Heart right ventricle (tissue), 16 donors: ENCODE measurements at regions not wholly inside any gene's neighbourhood (a gene's known extent, or its start where the extent isn't known, plus 50 kb on each side); places are given as distances from the start of the nearest gene placed in this dataset.

ENCODE experiments used
- ATAC-seq, 8 donors: fragments of 200-7000 bp; cut with Tn5 transposase; one replicate each; pipeline ENCODE4 v1.9.1; 2020; ENCODE audit warnings: mild to moderate bottlenecking in 8 of 8, moderate library complexity in 8 of 8, moderate number of reproducible peaks in 1 of 8
- DNase-seq, 2 donors: peaks; one replicate each; pipeline ENCODE4 v3.0.0-alpha.2; 2020
- H3K27ac ChIP-seq, 10 donors: fragments of 200-600 bp; sonication (generic) in 2 of 10; one replicate each; pipeline versions ENCODE4 v1.5.0 to v1.8.0; 2020 to 2022; ENCODE audit warnings: mild to moderate bottlenecking in 3 of 10
- H3K27me3 ChIP-seq, 7 donors: fragments of 200-600 bp; one replicate each; pipeline ENCODE4 v1.8.0; 2021 to 2022; ENCODE audit warnings: mild to moderate bottlenecking in 2 of 7
- H3K36me3 ChIP-seq, 9 donors: fragments of 200-600 bp; sonication (generic) in 1 of 9; one replicate each; pipeline versions ENCODE4 v1.5.0 to v1.8.0; 2020 to 2022; ENCODE audit warnings: mild to moderate bottlenecking in 2 of 9
- H3K4me1 ChIP-seq, 9 donors: fragments of 200-600 bp; sonication (generic) in 1 of 9; one replicate each; pipeline versions ENCODE4 v1.5.0 to v1.8.0; 2020 to 2022; ENCODE audit warnings: mild to moderate bottlenecking in 4 of 9
- H3K4me3 ChIP-seq, 10 donors: fragments of 200-600 bp; sonication (generic) in 2 of 10; one replicate each; pipeline versions ENCODE4 v1.5.0 to v1.8.0; 2020 to 2022; ENCODE audit warnings: mild to moderate bottlenecking in 7 of 10, moderate library complexity in 2 of 10
- H3K9me3 ChIP-seq, 11 donors: fragments of 200-600 bp in 10 of 11; sonication (generic) in 2 of 11; one replicate each; pipeline versions ENCODE4 v1.5.0 to v1.8.0; 2013 to 2022; ENCODE audit warnings: mild to moderate bottlenecking in 2 of 11, control low read depth in 1 of 11, moderate library complexity in 1 of 11
- WGBS, 2 donors: extraction: QIAGEN DNeasy Blood & Tissue Kit; methylation state at CpG; one replicate each; pipeline ENCODE4 v1.1.7; 2013; ENCODE audit warnings: inconsistent platforms in 1 of 2; 5-methylcytosine and 5-hydroxymethylcytosine counted together
- intact Hi-C, 10 donors: fragments of 100-400 bp; cut with DNase I; formaldehyde crosslinking; loops; one replicate each; pipeline versions ENCODE4 v1.11.1 to v1.14.2; 2022
- TF ChIP-seq, protein P1 (sequence below), 9 donors: fragments of 200-600 bp; sonication (generic) in 2 of 9; IDR thresholded peaks; one replicate each; pipeline versions ENCODE4 v1.5.0 to v1.8.0; 2021 to 2022; ENCODE audit warnings: antibody characterized with exemption in 9 of 9, mild to moderate bottlenecking in 5 of 9, moderate library complexity in 1 of 9
- donor health status: Arrhythmogenic right ventricular cardiomyopathy.
- donor health status: ischemic (EF 13 %, LVEDD 7.1; RV severe dilation, severe dysfunction).
- donor health status: healthy with polysubstance abuse.
- donor health status: DM: no; HTN: yes; CAD: no.
- donor health status: DM: no; HTN: no; CAD: no.
- donor health status: ischemic (EF 25% LVEDD 6.9; RV normal size, moderate dysfunction).
- donor health status: ischemic (EF 25% LVEDD 5.7; RV mildly dilated, moderate dysfunction).
- donor health status: healthy.
- donor health status: DM: yes; HTN: yes; CAD: no.
- donor health status: Ischemic cardiomyopathy.
- donor health status: ischemic (EF 35%, LVEDD 5.7; RV mildly dilated, moderate dysfunction).
- donor health status: nonischemic (EF 11% LVEDD 7.7; RV severe dilation, severe dysfunction).
- donor health status: DM: yes; HTN: yes; CAD: no.
- donor health status: PGD.
- donor health status: ischemic (EF 29% LVEDD 5.4; RV normal size, mild dysfunction).
- donor health status: nonischemic (EF 23%, LVEDD 6.1; RV moderate dilation, normal function).

DNA sequence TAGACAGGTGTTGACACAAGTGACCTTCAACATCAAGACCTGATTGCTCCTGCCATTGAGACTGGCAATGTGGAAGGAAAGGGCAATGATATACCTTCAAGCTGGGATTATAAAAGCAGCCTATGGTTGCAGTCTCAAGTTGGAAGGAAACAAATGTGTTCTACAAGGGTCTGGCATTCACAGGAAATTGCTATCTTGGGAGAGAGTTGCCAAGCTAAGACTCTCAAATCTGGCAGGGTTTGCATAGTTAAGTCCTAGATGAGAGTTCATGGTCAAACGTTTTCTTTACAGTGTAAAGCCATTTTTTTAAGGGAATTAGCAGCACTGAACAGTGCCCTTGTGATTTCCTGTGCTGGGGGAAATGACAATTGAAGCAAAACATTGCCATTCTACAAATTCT, 546.9 kb upstream of the CFAP20DC start:
- intact Hi-C loops: no loop called here
- H3K9me3 ChIP-seq: no peaks in the 10 kb centered on the region
- no peak overlapping the region for H3K4me3 ChIP-seq
- peaks cover 0 to 4% (median 0%) of the 10 kb centered on the region in 7 donors for H3K27me3 ChIP-seq
- TF ChIP-seq, protein P1, sequence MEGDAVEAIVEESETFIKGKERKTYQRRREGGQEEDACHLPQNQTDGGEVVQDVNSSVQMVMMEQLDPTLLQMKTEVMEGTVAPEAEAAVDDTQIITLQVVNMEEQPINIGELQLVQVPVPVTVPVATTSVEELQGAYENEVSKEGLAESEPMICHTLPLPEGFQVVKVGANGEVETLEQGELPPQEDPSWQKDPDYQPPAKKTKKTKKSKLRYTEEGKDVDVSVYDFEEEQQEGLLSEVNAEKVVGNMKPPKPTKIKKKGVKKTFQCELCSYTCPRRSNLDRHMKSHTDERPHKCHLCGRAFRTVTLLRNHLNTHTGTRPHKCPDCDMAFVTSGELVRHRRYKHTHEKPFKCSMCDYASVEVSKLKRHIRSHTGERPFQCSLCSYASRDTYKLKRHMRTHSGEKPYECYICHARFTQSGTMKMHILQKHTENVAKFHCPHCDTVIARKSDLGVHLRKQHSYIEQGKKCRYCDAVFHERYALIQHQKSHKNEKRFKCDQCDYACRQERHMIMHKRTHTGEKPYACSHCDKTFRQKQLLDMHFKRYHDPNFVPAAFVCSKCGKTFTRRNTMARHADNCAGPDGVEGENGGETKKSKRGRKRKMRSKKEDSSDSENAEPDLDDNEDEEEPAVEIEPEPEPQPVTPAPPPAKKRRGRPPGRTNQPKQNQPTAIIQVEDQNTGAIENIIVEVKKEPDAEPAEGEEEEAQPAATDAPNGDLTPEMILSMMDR (IDR thresholded peaks at IDR 0.05): no peak
- no peak for DNase-seq
- 8 to 23% methylated on average over 1 of the region's 1 CpG for WGBS, 2 donors
- no peaks in the 10 kb centered on the region for H3K36me3 ChIP-seq
- ATAC-seq: no peak
- no peak overlapping the region for H3K27ac ChIP-seq
- peaks cover 0 to 9% (median 0%) of the 10 kb centered on the region in 9 donors for H3K4me1 ChIP-seq

- Histone ChIP-seq H3K4me3 (no peak overlapping the region), H3K36me3 (no peaks in the 10 kb centered on the region), H3K9me3 (no peaks in the 10 kb centered on the region), H3K27ac (no peak overlapping the region), H3K4me1 (peaks cover 0 to 9% (median 0%) of the 10 kb centered on the region in 9 donors), H3K27me3 (peaks cover 0 to 4% (median 0%) of the 10 kb centered on the region in 7 donors)
- ATAC-seq (no peak), DNase-seq (no peak)
- intact Hi-C loops: no loop called here
- TF ChIP-seq, protein P1 (IDR thresholded peaks at IDR 0.05): no peak
Measured at GRCh38 chr3:59595830-59596229, 546.0 kb upstream of the CFAP20DC start.

DNA sequence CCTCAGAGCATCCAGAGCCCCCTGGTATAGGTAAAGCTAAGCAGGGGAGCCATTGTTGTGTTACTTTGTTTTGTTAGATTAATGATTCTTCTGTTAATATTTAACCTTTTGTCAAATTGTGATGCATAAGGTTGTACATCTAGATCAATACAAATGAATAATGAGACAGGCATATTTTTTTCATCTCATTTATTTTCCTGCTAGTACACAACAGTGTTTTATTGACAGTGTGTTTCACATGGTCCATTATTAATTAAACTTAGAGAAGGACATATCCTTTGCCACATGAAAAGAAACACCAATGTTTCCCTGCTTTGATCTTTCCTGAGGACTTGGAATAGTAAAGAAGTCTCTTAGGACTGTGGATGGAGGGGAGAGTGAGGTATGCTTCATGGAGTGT, 543.6 kb upstream of the CFAP20DC start:
- Histone ChIP-seq H3K4me3 (no peak overlapping the region), H3K4me1 (peaks cover 0 to 9% (median 0%) of the 10 kb centered on the region in 9 donors), H3K27ac (no peak overlapping the region), H3K27me3 (no peaks in the 10 kb centered on the region), H3K36me3 (no peaks in the 10 kb centered on the region), H3K9me3 (peaks cover 0 to under 1% (median 0%) of the 10 kb centered on the region in 11 donors)
- no peak for ATAC-seq
- DNase-seq: no peak
- intact Hi-C loops: no loop called here
- TF ChIP-seq, protein P1 (IDR thresholded peaks at IDR 0.05): no peak

- DNase-seq: no peak
- Histone ChIP-seq H3K27ac (no peak overlapping the region), H3K27me3 (peaks cover 0 to 4% (median 0%) of the 10 kb centered on the region in 7 donors), H3K4me1 (peaks cover 0 to under 1% (median 0%) of the 10 kb centered on the region in 9 donors), H3K9me3 (peaks cover 0 to 2% (median 0%) of the 10 kb centered on the region in 11 donors), H3K4me3 (no peak overlapping the region), H3K36me3 (no peaks in the 10 kb centered on the region)
- TF ChIP-seq, protein P1 (IDR thresholded peaks at IDR 0.05): no peak
- ATAC-seq: no peak
- intact Hi-C loops: no loop called here
- 79 to 88% methylated on average over 2 of the region's 2 CpGs for WGBS, 2 donors
Measured at GRCh38 chr3:59580996-59581395, 531.2 kb upstream of the CFAP20DC start.
